ENCODE measurements at regions not wholly inside any gene's neighbourhood (a gene's known extent, or its start where the extent isn't known, plus 50 kb on each side); places are given as distances from the start of the nearest gene placed in this dataset.

DNA sequence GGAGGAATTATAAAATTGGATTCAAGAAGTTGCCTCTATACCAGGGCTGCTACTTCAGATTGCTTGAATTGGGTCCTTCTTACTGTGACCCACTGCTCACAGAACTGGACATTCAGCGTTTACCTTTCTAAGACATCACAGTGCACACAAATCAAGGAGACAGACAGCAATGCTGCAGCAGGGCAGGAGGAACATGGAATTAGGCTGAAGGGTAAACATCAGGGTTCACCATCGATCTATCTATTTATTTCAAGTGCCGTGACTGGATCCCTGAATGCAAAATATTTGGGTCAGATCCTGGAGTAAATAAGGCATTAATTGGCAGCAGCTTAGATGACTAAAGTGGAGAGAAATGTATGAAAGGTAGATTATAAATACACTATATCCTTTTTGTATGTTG, 76.9 kb upstream of the HMGA2 start:
- Histone ChIP-seq H3K27me3 (no peaks in the 10 kb centered on the region), H3K9me3 (no peaks in the 10 kb centered on the region), H3K4me1 (peaks cover 8% of the 10 kb centered on the region), H3K27ac (no peak overlapping the region), H3K4me3 (no peak overlapping the region), H3K36me3 (no peaks in the 10 kb centered on the region)
- DNase-seq (ENCODE audit: extremely low spot score in 2 of 2) = no peak
- TF ChIP-seq, protein P1, sequence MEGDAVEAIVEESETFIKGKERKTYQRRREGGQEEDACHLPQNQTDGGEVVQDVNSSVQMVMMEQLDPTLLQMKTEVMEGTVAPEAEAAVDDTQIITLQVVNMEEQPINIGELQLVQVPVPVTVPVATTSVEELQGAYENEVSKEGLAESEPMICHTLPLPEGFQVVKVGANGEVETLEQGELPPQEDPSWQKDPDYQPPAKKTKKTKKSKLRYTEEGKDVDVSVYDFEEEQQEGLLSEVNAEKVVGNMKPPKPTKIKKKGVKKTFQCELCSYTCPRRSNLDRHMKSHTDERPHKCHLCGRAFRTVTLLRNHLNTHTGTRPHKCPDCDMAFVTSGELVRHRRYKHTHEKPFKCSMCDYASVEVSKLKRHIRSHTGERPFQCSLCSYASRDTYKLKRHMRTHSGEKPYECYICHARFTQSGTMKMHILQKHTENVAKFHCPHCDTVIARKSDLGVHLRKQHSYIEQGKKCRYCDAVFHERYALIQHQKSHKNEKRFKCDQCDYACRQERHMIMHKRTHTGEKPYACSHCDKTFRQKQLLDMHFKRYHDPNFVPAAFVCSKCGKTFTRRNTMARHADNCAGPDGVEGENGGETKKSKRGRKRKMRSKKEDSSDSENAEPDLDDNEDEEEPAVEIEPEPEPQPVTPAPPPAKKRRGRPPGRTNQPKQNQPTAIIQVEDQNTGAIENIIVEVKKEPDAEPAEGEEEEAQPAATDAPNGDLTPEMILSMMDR (IDR thresholded peaks at IDR 0.05) = no peak
- TF ChIP-seq POLR2AphosphoS5 (IDR thresholded peaks at IDR 0.05; ENCODE audit: insufficient read depth in 1 of 2, low read depth in 1 of 2) (no peak), POLR2A (IDR thresholded peaks at IDR 0.05) (no peak)
- intact Hi-C loops (cut with DNase I) = no loop called here

GRCh38 chr12:65748332-65748731, 76.0 kb upstream of the HMGA2 start:
- Histone ChIP-seq H3K9me3 (no peaks in the 10 kb centered on the region), H3K27ac (no peak overlapping the region), H3K4me3 (no peak overlapping the region), H3K27me3 (no peaks in the 10 kb centered on the region), H3K36me3 (no peaks in the 10 kb centered on the region), H3K4me1 (no peaks in the 10 kb centered on the region)
- TF ChIP-seq, protein P1 (IDR thresholded peaks at IDR 0.05) = no peak
- no peak for TF ChIP-seq POLR2A (IDR thresholded peaks at IDR 0.05)
- no peak for TF ChIP-seq POLR2AphosphoS5 (IDR thresholded peaks at IDR 0.05; ENCODE audit: insufficient read depth in 1 of 2, low read depth in 1 of 2)
- intact Hi-C loops (cut with DNase I) = no loop called here
- no peak for DNase-seq (ENCODE audit: extremely low spot score in 2 of 2)

DNA sequence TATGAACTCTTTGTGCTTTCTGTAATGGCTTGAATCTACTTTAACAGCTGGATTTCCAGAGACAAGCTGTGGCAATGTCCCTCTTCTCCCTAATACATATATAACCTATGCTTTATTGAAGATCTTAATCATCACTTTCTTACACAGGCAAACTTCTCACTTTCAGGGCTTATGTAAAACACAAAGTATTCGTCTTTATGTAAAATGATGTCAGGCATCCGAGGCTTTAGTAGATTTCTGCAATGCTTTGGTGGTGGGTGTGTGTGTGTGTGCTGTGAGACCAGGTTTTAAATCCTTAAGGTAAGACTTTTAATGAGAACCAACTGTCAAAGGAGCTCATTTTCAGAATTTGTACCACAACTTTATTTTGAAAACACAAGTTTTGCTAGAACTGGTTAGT, 70.0 kb upstream of the HMGA2 start:
- no peak for DNase-seq (ENCODE audit: extremely low spot score in 2 of 2)
- Histone ChIP-seq H3K9me3 (no peaks in the 10 kb centered on the region), H3K27ac (no peak overlapping the region), H3K36me3 (no peaks in the 10 kb centered on the region), H3K27me3 (no peaks in the 10 kb centered on the region), H3K4me1 (no peaks in the 10 kb centered on the region), H3K4me3 (no peak overlapping the region)
- TF ChIP-seq, protein P1 (IDR thresholded peaks at IDR 0.05) = no peak
- no peak for TF ChIP-seq POLR2AphosphoS5 (IDR thresholded peaks at IDR 0.05; ENCODE audit: insufficient read depth in 1 of 2, low read depth in 1 of 2)
- no peak for TF ChIP-seq POLR2A (IDR thresholded peaks at IDR 0.05)
- intact Hi-C loops (cut with DNase I) = no loop called here

DNA sequence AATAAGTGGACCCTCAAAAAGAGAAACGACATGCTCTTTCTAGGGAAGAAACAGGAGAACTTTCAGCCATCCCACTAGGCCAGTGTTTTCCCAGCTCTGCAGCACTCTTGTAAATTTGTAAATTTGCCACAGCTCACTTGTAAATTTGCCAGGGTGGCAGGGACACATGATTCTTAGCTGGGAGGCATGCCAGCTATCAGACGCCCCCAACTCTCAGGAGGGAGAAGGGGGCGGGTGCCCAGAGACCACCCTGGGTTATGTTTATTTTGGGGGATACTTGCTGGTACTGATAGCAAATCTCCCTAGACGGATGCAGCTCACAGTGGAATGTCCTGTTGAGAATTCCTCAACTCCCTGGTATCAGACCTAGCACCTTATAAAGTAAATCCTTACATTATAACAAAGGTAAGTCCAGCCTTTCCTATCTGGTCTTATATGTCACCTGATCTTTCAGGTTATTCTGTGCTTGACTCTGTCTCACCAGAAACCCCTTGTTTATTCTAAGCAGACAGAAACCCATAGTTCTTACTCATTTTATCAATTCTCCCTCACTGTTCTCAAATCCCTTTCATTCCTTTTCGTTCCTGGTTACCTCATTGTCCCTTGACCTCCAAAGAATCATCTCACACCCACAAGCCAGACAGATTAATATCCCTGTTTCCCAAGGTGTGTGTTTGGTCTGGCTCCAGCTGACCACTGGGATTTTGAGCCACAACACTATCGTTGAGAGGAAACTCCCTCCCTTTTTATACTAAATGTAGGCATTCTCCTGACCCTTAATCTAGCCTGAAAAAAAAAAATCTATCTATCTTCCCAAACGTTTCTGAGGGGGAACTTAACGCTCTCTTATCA, 69.3 kb upstream of the HMGA2 start:
- Histone ChIP-seq H3K9me3 (no peaks in the 10 kb centered on the region), H3K4me1 (no peaks in the 10 kb centered on the region), H3K4me3 (no peak overlapping the region), H3K27ac (no peak overlapping the region), H3K36me3 (no peaks in the 10 kb centered on the region), H3K27me3 (no peaks in the 10 kb centered on the region)
- intact Hi-C loops (cut with DNase I) = no loop called here
- DNase-seq (ENCODE audit: extremely low spot score in 2 of 2) = no peak
- TF ChIP-seq, protein P1 (IDR thresholded peaks at IDR 0.05) = no peak
- TF ChIP-seq POLR2AphosphoS5 (IDR thresholded peaks at IDR 0.05; ENCODE audit: insufficient read depth in 1 of 2, low read depth in 1 of 2) = no peak
- TF ChIP-seq POLR2A (IDR thresholded peaks at IDR 0.05) = no peak

- Histone ChIP-seq H3K4me3 (no peak overlapping the region), H3K36me3 (no peaks in the 10 kb centered on the region), H3K27ac (no peak overlapping the region), H3K27me3 (no peaks in the 10 kb centered on the region), H3K9me3 (no peaks in the 10 kb centered on the region), H3K4me1 (no peaks in the 10 kb centered on the region)
- intact Hi-C loops (cut with DNase I) = no loop called here
- DNase-seq (ENCODE audit: extremely low spot score in 2 of 2) = no peak
- TF ChIP-seq, protein P1 (IDR thresholded peaks at IDR 0.05) = no peak
- TF ChIP-seq POLR2A (IDR thresholded peaks at IDR 0.05) (no peak), POLR2AphosphoS5 (IDR thresholded peaks at IDR 0.05; ENCODE audit: insufficient read depth in 1 of 2, low read depth in 1 of 2) (no peak)
Measured at GRCh38 chr12:65755596-65755978, 68.7 kb upstream of the HMGA2 start.

Measured in vagina (tissue), 2 donors.